CD4-positive, alpha-beta T cell (primary cell): ENCODE measurements at regions not wholly inside any gene's neighbourhood (a gene's known extent, or its start where the extent isn't known, plus 50 kb on each side); places are given as distances from the start of the nearest gene placed in this dataset.

Experiments
- ATAC-seq: fragments of 200-7000 bp; cut with Tn5 transposase; one replicate; pipeline ENCODE4 v1.10.0; 2022; ENCODE audit warnings: mild to moderate bottlenecking; ENCODE audit not compliant: poor library complexity
- CTCF ChIA-PET: fragments of 350-600 bp; sonication (Branson Sonifier 250); formaldehyde crosslinking; loops from one replicate; lab custom pipeline; 2021; ENCODE audit warnings: antibody characterized with exemption, inconsistent platforms; lab: Charles Lee
- POLR2A ChIA-PET: fragments of 350-600 bp; sonication (Branson Sonifier 250); formaldehyde crosslinking; loops from one replicate; lab custom pipeline; 2021; ENCODE audit warnings: antibody characterized with exemption, inconsistent platforms; lab: Charles Lee
- DNase-seq, 14 experiments: peaks; one replicate each; pipeline ENCODE4 v3.0.0-alpha.2; 2013 to 2020; ENCODE audit warnings: mixed read lengths in 2 of 14
- H3K27ac ChIP-seq, 2 donors: one replicate each; pipeline versions ENCODE4 v1.5.1 to v1.7.0; 2013; ENCODE audit warnings: low read length in 2 of 2, low read depth in 1 of 2, mild to moderate bottlenecking in 1 of 2
- H3K27me3 ChIP-seq, 2 experiments: 1 replicate in 1 of 2; 2 replicates in 1 of 2; pipeline versions ENCODE4 v1.6.1 to v1.7.0; 2013; ENCODE audit warnings: low read length in 2 of 2, control low read depth in 1 of 2, mild to moderate bottlenecking in 1 of 2, moderate library complexity in 1 of 2; ENCODE audit not compliant: insufficient read depth in 2 of 2, control insufficient read depth in 1 of 2
- H3K36me3 ChIP-seq: one replicate; pipeline ENCODE4 v1.6.1; 2013; ENCODE audit warnings: low read length, control low read depth; ENCODE audit not compliant: insufficient read depth
- H3K4me1 ChIP-seq: one replicate; pipeline ENCODE4 v1.6.1; 2013; ENCODE audit warnings: low read length, control low read depth; ENCODE audit not compliant: insufficient read depth
- H3K4me3 ChIP-seq: one replicate; pipeline ENCODE4 v1.5.1; 2013; ENCODE audit warnings: mild to moderate bottlenecking, low read length, moderate library complexity
- H3K9me3 ChIP-seq, 2 experiments: 1 replicate in 1 of 2; 2 replicates in 1 of 2; pipeline versions ENCODE4 v1.6.1 to v1.7.0; 2013; ENCODE audit warnings: low read length in 2 of 2, mild to moderate bottlenecking in 2 of 2, control low read depth in 1 of 2, moderate library complexity in 1 of 2; ENCODE audit not compliant: control insufficient read depth in 1 of 2, insufficient read depth in 1 of 2
- H3K27ac Mint-ChIP-seq: one replicate; pipeline ENCODE4 v1.8.0; 2020; ENCODE audit warnings: mixed read lengths
- H3K27me3 Mint-ChIP-seq: one replicate; pipeline ENCODE4 v1.8.0; 2021; ENCODE audit warnings: mixed read lengths
- H3K36me3 Mint-ChIP-seq: one replicate; pipeline ENCODE4 v1.8.0; 2021; ENCODE audit warnings: low read depth, mixed read lengths
- H3K4me1 Mint-ChIP-seq: one replicate; pipeline ENCODE4 v1.8.0; 2021; ENCODE audit warnings: low read depth, mixed read lengths
- H3K4me3 Mint-ChIP-seq: one replicate; pipeline ENCODE4 v1.8.0; 2020; ENCODE audit warnings: mild to moderate bottlenecking, mixed read lengths
- H3K9me3 Mint-ChIP-seq: one replicate; pipeline ENCODE4 v1.8.0; 2020; ENCODE audit warnings: mixed read lengths
- intact Hi-C, 2 experiments: fragments of 100-400 bp; cut with DNase I in 1 of 2; cut with micrococcal nuclease in 1 of 2; formaldehyde crosslinking; loops; one replicate each; pipeline versions ENCODE4 v1.15.1 to v1.9.0; 2023 to 2025; cut with DNase I, micrococcal nuclease
- TF ChIP-seq, protein P1 (sequence below): fragments of 200-600 bp; IDR thresholded peaks from one replicate; pipeline ENCODE4 v1.8.0; 2022; ENCODE audit warnings: antibody characterized with exemption, mild to moderate bottlenecking

DNA sequence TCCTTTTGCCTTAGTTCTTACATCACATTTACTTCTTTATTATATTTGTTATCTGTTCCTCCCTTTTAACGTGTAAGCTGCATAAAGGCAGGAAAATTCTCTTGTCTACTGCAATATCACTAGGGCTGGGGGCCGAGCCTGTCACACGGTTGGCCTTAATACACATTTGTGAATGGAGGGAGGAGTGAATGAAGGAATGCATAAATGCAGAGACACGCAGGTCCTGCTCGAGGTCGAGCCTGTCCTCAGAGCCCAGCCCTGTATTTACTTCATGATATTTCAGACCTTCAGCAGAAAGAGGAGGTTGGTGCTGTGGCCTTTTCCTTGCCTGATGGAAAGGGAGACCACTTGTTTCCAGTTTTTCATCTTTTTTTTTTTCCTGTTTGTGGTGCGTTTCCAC lies 671.3 kb downstream of the PTPRU start:
- Mint-ChIP-seq H3K27me3 (peaks cover 56% of the 10 kb centered on the region), H3K27ac (no peak overlapping the region)
- POLR2A ChIA-PET, result no interaction called here

DNA sequence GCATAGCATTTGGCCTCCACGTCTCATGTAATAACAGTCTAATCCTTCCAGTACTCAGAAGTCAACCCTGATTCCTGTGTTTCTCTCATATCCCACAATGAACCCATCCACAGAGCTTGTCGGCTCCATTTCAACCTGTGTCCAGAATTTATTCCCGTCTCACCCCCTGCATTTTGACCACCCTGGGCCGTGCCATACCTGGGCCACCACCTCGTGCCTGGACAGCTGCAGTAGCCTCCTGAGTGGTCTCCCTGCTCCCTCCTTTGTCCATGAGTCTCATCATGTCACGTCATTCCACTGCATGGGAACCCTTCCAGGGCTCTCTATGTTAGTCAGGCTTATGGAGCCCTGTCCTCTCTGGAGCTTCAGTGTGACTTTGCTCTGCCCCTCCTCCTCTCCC lies 670.6 kb downstream of the PTPRU start:
- DNase-seq (no peak), ATAC-seq (no peak)
- no peaks in the 10 kb centered on the region for H3K4me1 Mint-ChIP-seq
- Histone ChIP-seq H3K4me1 (no peaks in the 10 kb centered on the region), H3K27ac (no peak overlapping the region), H3K36me3 (no peaks in the 10 kb centered on the region), H3K27me3 (peaks cover 2% of the 10 kb centered on the region in 2 experiments), H3K4me3 (no peak overlapping the region), H3K9me3 (no peaks in the 10 kb centered on the region)
- H3K9me3 Mint-ChIP-seq, result no peaks in the 10 kb centered on the region
- CTCF ChIA-PET, result no interaction called here
- H3K27ac Mint-ChIP-seq, result no peak overlapping the region
- H3K4me3 Mint-ChIP-seq, result no peak overlapping the region
- intact Hi-C loops, result no loop called here
- POLR2A ChIA-PET, result no interaction called here
- H3K36me3 Mint-ChIP-seq, result no peaks in the 10 kb centered on the region
- peaks cover 54% of the 10 kb centered on the region for H3K27me3 Mint-ChIP-seq
- TF ChIP-seq, protein P1, sequence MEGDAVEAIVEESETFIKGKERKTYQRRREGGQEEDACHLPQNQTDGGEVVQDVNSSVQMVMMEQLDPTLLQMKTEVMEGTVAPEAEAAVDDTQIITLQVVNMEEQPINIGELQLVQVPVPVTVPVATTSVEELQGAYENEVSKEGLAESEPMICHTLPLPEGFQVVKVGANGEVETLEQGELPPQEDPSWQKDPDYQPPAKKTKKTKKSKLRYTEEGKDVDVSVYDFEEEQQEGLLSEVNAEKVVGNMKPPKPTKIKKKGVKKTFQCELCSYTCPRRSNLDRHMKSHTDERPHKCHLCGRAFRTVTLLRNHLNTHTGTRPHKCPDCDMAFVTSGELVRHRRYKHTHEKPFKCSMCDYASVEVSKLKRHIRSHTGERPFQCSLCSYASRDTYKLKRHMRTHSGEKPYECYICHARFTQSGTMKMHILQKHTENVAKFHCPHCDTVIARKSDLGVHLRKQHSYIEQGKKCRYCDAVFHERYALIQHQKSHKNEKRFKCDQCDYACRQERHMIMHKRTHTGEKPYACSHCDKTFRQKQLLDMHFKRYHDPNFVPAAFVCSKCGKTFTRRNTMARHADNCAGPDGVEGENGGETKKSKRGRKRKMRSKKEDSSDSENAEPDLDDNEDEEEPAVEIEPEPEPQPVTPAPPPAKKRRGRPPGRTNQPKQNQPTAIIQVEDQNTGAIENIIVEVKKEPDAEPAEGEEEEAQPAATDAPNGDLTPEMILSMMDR, result no peak

More for the DNA sequence above, 671.3 kb downstream of the PTPRU start:
- H3K4me3 ChIP-seq, result no peak overlapping the region
- H3K4me3 Mint-ChIP-seq, result no peak overlapping the region
- DNase-seq (no peak), ATAC-seq (no peak)
- no peaks in the 10 kb centered on the region for H3K4me1 Mint-ChIP-seq
- TF ChIP-seq, protein P1, result no peak
- peaks cover 2 to 8% of the 10 kb centered on the region in 2 experiments for H3K27me3 ChIP-seq
- H3K36me3 Mint-ChIP-seq, result no peaks in the 10 kb centered on the region
- no peaks in the 10 kb centered on the region for H3K4me1 ChIP-seq
- CTCF ChIA-PET, result no interaction called here
- no peaks in the 10 kb centered on the region for H3K36me3 ChIP-seq
- intact Hi-C loops, result no loop called here
- H3K9me3 ChIP-seq, result no peaks in the 10 kb centered on the region
- H3K9me3 Mint-ChIP-seq, result no peaks in the 10 kb centered on the region
- no peak overlapping the region for H3K27ac ChIP-seq

DNA sequence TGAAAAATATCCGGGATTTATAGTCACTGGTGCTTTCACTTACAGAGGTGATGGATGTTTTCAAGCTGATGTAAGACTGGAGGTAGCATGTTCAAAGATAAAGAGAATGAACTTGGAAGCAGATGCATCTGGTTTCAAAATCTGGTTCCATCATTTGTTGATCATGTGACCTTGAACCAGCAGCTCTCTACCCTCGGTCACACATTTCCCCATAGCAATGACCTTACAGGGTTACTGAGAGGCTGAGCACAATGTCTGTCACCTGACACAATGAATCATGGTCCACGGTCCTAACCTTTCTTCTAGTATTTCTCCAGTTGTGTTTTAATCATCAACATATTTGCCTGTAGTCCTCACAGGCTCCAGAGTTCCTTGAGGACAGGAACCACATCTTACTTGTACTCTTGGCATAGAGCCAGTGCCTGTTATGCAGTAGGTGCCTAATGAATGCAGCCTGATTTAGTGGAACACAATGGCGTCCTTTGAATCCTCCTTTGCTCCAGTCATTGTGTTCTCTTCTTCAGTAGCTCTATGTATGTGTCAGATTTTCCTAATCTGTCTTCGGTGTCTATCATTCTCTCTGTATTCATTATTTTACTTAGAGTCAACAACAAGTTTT lies 667.3 kb downstream of the PTPRU start:
- POLR2A ChIA-PET, result no interaction called here

More for the DNA sequence above, 667.3 kb downstream of the PTPRU start:
- Mint-ChIP-seq H3K27me3 (peaks cover 29% of the 10 kb centered on the region), H3K9me3 (no peaks in the 10 kb centered on the region), H3K36me3 (no peaks in the 10 kb centered on the region), H3K4me1 (no peaks in the 10 kb centered on the region), H3K4me3 (no peak overlapping the region), H3K27ac (no peak overlapping the region)
- no peak overlapping the region for H3K4me3 ChIP-seq
- H3K4me1 ChIP-seq, result no peaks in the 10 kb centered on the region
- H3K27me3 ChIP-seq, result peaks cover 0 to 4% of the 10 kb centered on the region in 2 experiments
- CTCF ChIA-PET, result no interaction called here
- no peaks in the 10 kb centered on the region for H3K36me3 ChIP-seq
- H3K27ac ChIP-seq, result no peak overlapping the region
- no peaks in the 10 kb centered on the region for H3K9me3 ChIP-seq
- intact Hi-C loops, result no loop called here
- ATAC-seq (no peak), DNase-seq (no peak)
- TF ChIP-seq, protein P1, result no peak
